ENCODE measurements at regions not wholly inside any gene's neighbourhood (a gene's known extent, or its start where the extent isn't known, plus 50 kb on each side); places are given as distances from the start of the nearest gene placed in this dataset.
A peak's percentile ranks its signal among the peaks of the same experiment; 100 is the strongest.

DNA sequence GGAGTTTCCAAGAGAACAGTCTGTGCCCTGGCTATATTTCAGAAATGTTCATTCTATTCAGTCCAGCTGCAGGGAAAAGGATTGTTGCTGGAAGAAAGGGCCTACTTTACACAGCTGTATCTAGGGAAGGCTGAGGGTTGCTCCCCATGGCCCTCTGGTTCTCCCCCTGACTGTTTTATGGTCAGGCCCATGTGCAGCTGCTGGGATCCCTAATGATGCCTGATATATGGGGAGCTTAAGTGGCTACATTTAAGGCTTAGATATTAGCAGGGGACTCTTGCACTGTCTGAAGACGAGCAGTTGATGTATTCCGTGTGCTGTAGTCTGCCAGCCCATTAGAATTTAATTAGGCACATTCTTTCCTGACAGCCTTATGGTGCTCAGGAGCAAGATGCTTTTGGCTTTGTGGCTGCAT lies 72.0 kb downstream of the FAM43A start:
- no peak for TF ChIP-seq CTCF (IDR thresholded peaks at IDR 0.05; ENCODE audit: low read length, missing control alignments)
- no peak overlapping the region for H3K4me3 ChIP-seq (replicated peaks; ENCODE audit: low read depth, low read length)
- DNase-seq (ENCODE audit: low read depth) = no peak

GRCh38 chr3:194758716-194759115 lies 73.0 kb downstream of the FAM43A start:
- H3K4me3 ChIP-seq (replicated peaks; ENCODE audit: low read depth, low read length) = no peak overlapping the region
- DNase-seq (ENCODE audit: low read depth) = no peak
- TF ChIP-seq CTCF (IDR thresholded peaks at IDR 0.05; ENCODE audit: low read length, missing control alignments) = no peak

DNA sequence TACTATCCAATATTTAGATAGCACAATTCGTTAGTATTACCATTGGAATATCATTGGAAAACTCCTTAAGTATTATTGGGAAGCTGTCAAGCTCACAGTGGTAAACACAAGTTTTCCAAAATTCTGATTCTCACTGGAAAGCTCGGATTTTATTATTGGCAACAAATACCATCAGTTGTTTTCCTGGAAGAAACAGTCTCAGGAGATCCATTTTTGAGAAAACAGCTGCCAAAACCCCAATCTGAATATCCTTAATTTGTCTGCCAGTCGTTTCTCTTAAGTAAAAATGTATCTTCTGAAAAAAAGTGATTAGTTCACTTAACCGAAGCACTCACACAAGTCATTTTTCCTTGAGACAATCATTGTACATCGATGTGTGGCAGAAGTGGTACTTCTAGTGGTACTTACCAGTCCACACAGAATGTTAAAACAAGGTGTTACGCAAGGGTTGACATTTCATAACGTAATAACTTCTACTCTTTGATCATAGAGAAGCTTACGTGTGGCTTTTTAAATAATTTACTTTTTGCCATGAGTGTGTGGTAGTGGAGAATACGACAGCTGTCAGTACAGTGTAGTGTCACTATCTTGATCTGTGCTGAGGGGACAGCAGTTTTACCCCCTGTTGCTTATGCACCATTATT lies 74.9 kb downstream of the FAM43A start:
- DNase-seq (ENCODE audit: low read depth) = peak; percentile 47
- no peak for TF ChIP-seq CTCF (IDR thresholded peaks at IDR 0.05; ENCODE audit: low read length, missing control alignments)
- H3K4me3 ChIP-seq (replicated peaks; ENCODE audit: low read depth, low read length) = no peak overlapping the region

- TF ChIP-seq CTCF (IDR thresholded peaks at IDR 0.05; ENCODE audit: low read length, missing control alignments) = no peak
- H3K4me3 ChIP-seq (replicated peaks; ENCODE audit: low read depth, low read length) = no peak overlapping the region
- no peak for DNase-seq (ENCODE audit: low read depth)
Observed at GRCh38 chr3:194761384-194761783, 75.7 kb downstream of the FAM43A start.

DNA sequence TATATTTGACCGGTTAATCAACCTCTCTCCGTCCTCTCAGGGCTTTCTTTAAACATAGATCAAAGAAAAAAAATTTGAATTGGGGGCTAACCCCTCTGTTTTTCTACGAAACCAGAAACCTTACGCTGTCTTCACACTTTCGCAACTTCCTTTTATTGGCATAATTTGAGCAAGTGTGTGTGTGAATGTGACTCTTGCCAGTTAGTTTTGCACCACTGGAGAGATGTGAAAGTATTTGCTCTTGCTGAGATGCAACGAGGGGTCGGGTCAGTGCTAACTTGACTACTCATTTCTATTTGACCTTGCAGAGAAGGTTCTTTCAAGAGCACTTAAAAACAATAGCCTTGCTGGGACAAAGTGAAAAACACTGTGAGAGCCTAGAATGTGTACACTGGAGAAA lies 81.2 kb downstream of the FAM43A start:
- H3K4me3 ChIP-seq (replicated peaks; ENCODE audit: low read depth, low read length) = no peak overlapping the region
- TF ChIP-seq CTCF (IDR thresholded peaks at IDR 0.05; ENCODE audit: low read length, missing control alignments) = no peak
- DNase-seq (ENCODE audit: low read depth) = no peak

DNA sequence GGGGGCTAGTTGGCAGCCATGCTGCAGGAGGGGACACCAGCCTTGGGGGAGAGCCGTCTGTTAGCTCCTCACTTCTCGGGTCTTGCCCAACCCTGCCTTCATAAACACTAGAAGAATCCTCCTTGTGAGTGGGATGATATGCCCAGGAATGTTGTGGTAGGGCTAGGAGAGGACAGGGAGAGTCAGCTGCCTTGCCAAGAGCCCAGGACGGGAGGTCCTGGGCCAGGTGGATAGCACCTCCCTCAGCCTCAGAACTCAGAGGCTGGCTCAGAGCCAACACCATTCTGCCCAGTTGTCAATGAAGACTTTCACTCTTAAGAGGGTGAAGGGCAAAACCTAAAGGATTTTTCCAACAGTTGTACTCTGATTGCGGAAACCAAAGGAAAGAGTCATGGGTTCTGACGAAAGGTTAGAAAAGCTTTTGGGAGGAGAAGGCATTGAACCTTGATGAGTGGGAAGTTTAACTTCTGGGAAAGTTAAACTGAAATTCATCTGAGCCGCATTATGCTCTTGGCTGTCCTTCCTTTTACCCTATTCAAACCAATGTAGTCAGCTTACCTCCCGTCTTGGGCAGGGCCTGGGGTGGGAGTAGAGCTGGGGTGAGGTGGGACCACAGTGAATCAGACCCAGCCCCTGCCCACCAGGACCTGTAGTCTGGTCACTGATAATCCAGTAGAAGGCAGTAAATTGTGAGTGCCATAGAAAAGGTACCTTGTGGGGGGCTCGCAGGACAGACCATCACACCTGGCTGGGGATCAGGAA lies 81.9 kb downstream of the FAM43A start:
- TF ChIP-seq CTCF (IDR thresholded peaks at IDR 0.05; ENCODE audit: low read length, missing control alignments) = no peak
- DNase-seq (ENCODE audit: low read depth) = no peak
- no peak overlapping the region for H3K4me3 ChIP-seq (replicated peaks; ENCODE audit: low read depth, low read length)

Data from fibroblast of pulmonary artery (primary cell).